HG03442 (cell line): ENCODE measurements at regions not wholly inside any gene's neighbourhood (a gene's known extent, or its start where the extent isn't known, plus 50 kb on each side); places are given as distances from the start of the nearest gene placed in this dataset.
"Not testable (repeated sequence)": the region's sequence is repeated elsewhere in the genome, so short reads cannot be mapped to it uniquely, and the experiment has no call there.

Experiments
- ATAC-seq: cut with Tn5 transposase; IDR thresholded peaks from one replicate; pipeline ENCODE4 v1.9.1; 2021; ENCODE audit warnings: mild to moderate bottlenecking, moderate library complexity; ENCODE audit not compliant: unreplicated experiment

DNA sequence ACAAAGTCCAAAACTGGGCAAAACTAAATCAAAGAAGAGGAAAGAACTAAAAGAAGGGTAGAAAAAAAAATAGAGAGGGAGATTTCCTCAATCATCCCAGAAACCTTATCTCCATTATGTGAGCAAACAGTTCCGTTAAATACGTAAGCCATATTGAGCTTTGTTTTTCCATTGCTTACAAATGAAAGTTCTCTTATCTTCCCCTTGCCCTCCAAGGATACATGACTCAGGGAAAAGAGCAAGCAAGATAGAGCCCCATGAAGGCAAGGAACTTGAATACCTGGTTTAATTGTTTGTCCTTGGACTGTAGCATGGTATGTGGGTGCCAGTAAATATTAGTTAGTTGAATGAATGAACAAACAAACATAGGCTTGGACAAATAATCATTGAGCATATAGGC lies 126.8 kb upstream of the USP15 start:
- no peak for ATAC-seq

DNA sequence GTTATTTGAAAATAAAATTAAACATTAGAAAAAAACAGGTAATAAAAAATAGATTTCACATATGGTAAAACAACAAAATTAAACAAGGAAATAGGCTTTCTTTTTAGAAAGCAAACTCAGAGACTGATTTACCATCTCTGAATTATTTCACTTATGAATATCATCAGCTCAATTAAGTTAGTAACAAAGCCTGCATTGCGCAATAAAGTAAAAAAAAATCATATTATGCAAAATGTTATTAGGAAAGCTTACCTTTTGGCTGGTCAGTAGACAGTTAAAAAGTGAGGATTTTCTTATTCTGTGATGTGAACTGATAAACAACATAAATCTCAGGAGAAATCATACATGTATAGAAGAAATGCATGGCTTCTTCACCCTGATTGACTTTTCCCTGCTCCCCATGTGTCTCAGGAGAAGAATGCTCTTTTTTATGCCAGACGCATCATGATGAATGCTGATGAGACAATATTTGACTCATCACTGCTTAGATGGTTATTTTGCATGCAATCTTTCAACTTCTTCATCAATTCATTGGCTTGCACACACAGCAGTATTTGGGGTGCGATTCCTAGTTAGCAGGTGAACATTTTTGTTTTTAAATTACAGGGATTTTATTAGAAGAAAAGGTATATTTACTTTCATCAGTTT lies 124.5 kb upstream of the USP15 start:
- no peak for ATAC-seq

DNA sequence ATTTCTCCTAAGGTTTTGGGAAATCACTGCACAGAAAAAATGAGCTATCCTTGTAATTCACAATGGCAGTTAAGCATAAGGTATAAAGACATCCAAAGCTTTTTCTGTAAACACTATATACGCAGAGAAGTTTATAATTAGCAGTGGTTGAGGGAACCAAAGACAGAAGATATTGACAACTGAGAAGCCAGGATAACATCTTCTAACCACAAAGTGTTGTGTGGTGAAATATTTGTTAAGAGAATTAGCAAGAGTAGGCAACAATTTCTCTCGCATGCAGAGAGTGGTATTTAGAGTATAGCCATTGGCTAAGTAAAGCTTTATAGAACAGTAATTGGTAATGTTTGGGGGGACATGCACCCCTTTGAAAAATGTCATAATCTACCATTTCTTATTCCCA lies 123.7 kb upstream of the USP15 start:
- no peak for ATAC-seq

- ATAC-seq, result no peak
Measured at GRCh38 chr12:62138527-62138926, 121.7 kb upstream of the USP15 start.

GRCh38 chr12:62146318-62146717 lies 113.9 kb upstream of the USP15 start:
- no peak for ATAC-seq

DNA sequence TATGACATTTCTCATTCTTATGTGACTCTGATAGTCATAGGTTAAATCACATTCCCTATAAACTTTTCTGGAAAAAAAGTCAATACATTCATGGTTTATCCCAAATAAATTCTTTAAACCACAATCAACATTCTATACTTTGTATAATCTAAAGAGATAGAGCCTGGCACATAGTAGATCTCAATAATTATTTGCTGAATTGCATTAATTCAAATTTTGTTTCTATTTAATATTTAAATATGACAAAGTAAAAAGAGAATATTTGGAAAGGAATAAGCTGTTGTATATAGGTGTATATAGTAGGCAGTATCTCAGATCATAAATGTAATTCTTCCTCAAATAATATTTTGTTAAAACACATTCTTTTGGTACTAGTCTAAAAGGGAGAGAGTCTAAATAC lies 102.2 kb upstream of the USP15 start:
- ATAC-seq, result no peak

DNA sequence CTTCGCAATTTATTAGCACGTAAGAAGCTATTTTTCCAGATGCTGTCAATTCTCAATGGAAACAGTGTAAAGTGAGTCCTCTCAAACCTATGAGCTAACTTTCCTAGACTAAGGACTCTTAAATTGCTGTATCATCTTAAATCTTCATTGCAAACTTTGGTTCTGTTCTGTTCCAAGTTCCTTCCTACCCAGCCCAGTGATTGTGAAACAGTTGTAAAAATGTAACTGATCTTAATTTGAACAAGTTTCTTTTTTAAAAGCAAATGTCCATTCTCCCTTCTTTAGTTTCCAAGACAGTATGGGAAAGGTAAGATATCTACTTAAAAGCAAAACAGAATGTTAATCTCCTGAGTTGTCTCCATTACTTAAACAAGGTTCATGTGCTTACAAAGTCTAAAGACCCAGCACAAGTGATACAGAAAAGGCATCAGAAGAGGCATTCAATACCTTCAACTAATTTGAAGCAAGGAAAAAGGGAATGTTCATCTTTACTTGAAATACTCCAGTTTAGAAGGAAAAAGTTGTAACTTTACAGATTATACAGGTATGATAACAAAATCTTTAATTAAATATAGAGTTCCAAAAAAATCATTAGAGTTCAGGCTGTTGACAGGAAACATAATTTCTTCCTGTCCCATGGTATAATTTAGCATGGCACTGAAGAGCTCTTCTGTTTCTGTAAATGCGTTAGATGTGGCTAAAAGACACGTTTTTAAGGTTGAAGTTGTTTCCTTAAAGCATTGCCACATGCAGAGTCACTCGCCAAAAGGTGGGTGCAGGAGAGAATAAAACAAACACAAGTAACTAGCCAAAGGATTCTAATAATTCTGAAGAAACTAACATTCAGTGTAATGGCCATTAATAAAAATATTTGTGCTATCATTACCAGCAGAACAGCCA lies 101.5 kb upstream of the USP15 start:
- ATAC-seq, result no peak

DNA sequence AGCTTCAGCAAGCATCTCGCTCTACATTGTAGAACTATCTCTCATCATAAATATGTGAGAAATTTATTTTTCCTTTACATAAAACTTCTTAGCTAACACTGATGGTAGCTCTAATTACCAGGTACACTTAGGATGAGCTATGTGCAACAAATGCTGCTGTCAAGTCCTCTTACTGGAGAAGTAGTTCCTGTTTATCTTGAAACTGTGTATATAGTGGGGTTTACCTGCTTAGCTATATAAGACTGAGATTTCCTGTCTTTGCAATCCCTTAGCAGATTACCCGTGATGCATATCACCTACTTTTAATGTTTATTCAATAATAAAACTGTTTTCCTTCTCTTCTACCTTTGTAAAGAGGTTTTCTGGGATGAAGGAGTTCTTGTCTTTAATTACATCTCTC lies 98.0 kb upstream of the USP15 start:
- no peak for ATAC-seq

DNA sequence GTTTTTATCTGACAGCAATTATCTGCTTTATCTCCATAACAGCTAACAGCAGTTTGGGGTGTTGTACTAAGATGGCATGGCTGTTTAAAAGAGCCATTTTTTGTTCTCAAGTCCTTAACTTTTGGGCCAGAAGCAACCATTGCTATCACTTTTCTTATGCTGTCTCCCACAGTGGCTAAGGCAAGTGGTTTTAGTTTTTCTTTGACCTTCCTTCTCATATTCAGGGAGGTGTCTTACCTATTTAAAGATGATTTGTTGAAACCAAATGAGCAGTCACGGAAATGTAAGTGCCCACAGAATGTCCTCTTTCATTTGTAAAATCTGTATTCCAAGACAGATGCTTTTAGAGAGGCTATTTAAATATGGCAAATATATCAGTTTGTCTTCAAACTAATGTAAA lies 96.8 kb upstream of the USP15 start:
- ATAC-seq, result no peak

GRCh38 chr12:62164036-62164435 lies 96.2 kb upstream of the USP15 start:
- no peak for ATAC-seq

DNA sequence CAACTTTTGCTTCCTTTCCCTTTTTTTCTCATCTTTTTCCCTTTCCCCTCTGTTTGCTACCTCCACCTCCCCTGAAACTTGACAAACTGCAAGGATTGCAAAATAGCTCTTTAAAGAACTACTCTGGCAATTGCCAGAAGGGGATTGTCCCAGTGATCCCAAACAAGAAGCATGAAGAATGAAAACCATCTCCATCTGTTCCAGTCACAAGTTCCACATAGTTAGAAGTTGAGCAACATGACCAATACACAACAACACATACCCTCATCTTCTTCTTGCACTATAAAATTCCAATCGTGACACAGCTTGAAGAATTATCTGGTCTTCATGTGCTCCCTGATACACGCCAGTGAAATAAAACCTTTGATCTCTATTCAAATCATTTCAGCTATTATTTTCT lies 93.7 kb upstream of the USP15 start:
- ATAC-seq, result no peak

GRCh38 chr12:62168411-62168810 lies 91.8 kb upstream of the USP15 start:
- no peak for ATAC-seq

DNA sequence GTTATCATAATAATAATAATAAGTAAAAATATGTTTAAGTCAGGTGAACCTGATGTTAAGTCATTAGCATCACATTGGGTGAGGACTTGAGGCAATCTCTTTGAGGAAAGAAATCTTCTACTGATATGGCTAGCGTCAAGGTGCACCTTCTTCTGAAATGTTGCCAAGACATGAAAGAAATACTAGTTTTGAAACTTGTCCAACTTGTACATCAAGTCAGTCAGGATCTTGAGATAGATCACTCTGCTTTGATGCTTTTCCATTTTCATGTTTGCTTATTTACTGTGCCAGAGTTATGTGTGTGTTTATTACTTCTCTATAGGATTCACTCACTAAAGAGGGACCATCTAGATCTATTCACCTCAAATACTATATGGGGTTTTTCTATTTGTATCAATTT lies 90.0 kb upstream of the USP15 start:
- ATAC-seq, result no peak

GRCh38 chr12:62190689-62191490 lies 69.3 kb upstream of the USP15 start:
- ATAC-seq, result no peak

DNA sequence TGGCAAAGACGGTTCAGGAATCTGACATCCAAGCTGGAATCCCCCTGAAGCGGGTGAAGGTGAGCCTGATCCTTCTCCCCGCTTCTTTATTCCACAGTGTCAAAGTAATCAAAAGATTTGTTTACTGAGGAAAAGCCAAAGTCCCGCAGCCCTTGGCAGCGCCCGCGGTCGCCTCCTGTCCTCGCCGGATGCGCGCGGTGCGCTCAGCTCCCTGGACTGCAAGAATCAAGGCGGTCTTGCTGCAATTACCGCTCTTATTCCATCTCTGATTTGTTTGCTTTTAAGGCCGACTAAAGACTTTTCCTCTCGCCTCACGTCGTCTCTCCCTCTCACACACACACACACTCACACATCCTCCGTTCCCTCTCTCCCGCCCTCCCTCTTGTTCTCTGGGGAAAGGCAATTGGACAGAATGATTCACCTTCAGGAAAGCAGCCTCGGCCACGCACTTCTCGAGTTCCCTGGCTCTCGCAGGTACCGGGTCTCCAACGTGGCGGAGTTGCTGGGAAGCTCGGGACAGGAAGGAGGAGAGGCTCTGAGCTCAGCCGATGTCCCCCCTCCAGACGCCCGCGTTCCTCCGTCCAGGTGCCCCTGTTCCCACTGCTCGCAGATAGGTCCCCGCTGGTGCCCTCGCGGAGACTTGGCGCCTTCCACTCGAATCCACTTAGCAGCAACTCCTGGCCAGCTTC lies 68.6 kb upstream of the USP15 start:
- no peak for ATAC-seq

DNA sequence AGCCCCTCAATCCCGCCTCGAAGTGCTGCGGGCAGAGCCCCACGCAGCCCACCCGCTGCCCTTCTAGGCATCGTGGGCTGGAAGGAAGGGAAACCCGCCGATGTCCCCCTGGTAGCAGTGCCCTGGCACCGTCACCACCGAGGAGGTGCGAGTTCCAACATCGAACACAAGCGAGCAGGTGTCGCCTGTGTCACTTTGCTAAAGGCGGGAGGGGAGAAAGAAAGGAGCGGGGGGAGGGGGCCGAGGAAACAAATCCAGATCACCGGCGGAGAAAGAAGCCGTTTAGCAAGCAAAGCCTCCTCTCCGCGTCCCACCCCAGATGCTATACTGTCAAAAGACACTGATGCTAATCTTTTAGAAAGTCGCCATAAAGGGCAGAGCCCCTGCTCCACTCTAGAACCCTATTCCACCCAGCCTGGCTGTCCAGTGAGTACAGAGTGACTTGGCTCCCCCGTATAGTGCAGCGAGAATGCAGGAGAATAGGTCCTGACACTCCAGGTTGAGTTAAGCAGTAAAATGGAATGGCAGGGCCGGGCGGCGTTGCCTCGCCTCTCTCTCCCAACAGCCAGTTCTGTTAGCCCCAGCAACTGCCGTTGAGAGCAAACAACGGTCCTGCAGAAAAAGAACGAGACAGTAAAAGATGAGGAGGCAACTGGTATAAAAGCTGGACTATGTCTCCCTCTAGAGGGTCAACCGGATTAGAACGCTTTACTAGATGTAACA lies 67.9 kb upstream of the USP15 start:
- ATAC-seq, result peak; percentile 96

DNA sequence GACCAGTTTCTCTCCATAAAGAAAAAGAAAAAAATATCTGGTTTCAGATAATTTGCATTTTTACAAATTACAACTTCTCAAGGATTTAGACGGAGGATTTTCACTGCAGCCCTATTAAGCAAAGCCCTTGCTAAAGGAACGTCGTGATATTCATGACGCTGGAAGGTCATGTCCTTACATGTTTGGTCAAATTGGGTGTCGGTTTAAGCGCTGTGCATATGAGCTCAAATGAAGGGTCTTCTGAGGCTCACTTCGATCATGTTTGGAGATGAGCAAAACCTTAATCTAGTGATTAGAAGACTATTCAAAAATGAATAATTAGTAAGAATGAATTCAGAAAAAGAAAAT lies 67.3 kb upstream of the USP15 start:
- peak; percentile 15 for ATAC-seq

DNA sequence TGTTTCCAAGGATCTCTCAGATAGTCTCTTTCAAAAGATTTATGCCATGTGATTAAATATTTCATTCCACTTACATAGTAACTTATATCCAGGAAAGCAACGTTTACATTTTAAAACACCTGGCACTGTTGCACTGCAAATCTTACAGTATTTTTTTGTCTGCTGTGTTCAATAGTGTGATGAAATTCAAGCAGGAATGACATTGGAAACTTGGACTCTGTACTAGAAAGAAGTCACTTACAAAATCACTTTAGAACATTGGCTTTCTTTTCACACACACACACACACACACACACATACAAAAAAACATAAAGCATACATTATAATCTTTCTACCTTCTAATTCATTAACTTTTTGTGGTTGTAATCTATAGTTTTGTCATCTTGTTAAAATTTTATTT lies 66.2 kb upstream of the USP15 start:
- no peak for ATAC-seq

DNA sequence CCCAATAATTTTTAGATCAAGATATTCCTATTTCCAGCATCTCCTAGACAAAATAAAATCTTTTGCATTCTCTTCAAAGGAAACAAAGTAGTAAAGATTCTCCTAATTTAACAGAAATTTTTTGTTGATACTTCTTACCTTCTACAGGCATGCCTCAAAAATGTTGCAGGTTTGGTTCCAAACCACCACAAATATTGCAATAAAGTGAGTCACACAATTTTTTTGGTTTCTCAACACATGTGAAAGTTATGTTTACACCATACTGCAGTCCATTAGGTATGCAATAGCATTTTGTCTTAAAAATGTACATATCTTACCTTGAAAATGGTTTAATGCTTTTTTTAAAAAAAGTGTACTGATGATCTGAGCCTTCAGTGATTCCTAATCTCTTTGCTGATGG lies 65.6 kb upstream of the USP15 start:
- ATAC-seq, result no peak

GRCh38 chr12:62196146-62196545 lies 64.1 kb upstream of the USP15 start:
- no peak for ATAC-seq

GRCh38 chr12:62202861-62203260 lies 57.3 kb upstream of the USP15 start:
- not testable (repeated sequence) for ATAC-seq
